MM.1S (cell line): ENCODE measurements at regions not wholly inside any gene's neighbourhood (a gene's known extent, or its start where the extent isn't known, plus 50 kb on each side); places are given as distances from the start of the nearest gene placed in this dataset.

Source experiments
- DNase-seq: peaks from one replicate; pipeline ENCODE4 v3.0.0-alpha.2; 2015
- H2AFZ ChIP-seq: fragments of 300-600 bp; sonication (generic); 2 replicates; pipeline ENCODE4 v1.6.0; 2016; ENCODE audit warnings: antibody characterized with exemption, low read length
- H3F3A ChIP-seq: fragments of 300-600 bp; sonication (generic); 2 replicates; pipeline ENCODE4 v1.6.1; 2016; ENCODE audit warnings: mild to moderate bottlenecking, antibody characterized with exemption, low read length, moderate library complexity, mixed read lengths; ENCODE audit not compliant: insufficient read depth
- H3K27ac ChIP-seq: fragments of 300-600 bp; sonication (generic); 2 replicates; pipeline ENCODE4 v1.5.1; 2016; ENCODE audit warnings: mild to moderate bottlenecking, low read length
- H3K27me3 ChIP-seq: fragments of 300-600 bp; sonication (generic); replicated peaks from 2 replicates; pipeline ENCODE4 v1.6.0; 2016; ENCODE audit warnings: low read length; ENCODE audit not compliant: insufficient read depth
- H3K36me3 ChIP-seq: fragments of 300-600 bp; sonication (generic); replicated peaks from 2 replicates; pipeline ENCODE4 v1.6.1; 2016; ENCODE audit warnings: mild to moderate bottlenecking, low read length, mixed read lengths; ENCODE audit not compliant: insufficient read depth
- H3K4me1 ChIP-seq: fragments of 300-600 bp; sonication (generic); 2 replicates; pipeline ENCODE4 v1.6.1; 2016; ENCODE audit warnings: low read length, mixed read lengths
- H3K4me2 ChIP-seq: fragments of 300-600 bp; sonication (generic); 2 replicates; pipeline ENCODE4 v1.6.0; 2016; ENCODE audit warnings: low read depth, low read length
- H3K4me3 ChIP-seq: fragments of 300-600 bp; sonication (generic); 2 replicates; pipeline ENCODE4 v1.5.1; 2016; ENCODE audit warnings: low read length, mixed read lengths
- H3K79me2 ChIP-seq: fragments of 300-600 bp; sonication (generic); 2 replicates; pipeline ENCODE4 v1.6.1; 2016; ENCODE audit warnings: mixed run types, low read length, mixed read lengths
- H3K9ac ChIP-seq: fragments of 300-600 bp; sonication (generic); 2 replicates; pipeline ENCODE4 v1.6.1; 2016; ENCODE audit warnings: low read length, mixed read lengths
- H3K9me2 ChIP-seq: fragments of 300-600 bp; sonication (generic); replicated peaks from 2 replicates; pipeline ENCODE4 v1.6.1; 2016; ENCODE audit warnings: mild to moderate bottlenecking, low read length, mixed read lengths; ENCODE audit not compliant: insufficient read depth
- H3K9me3 ChIP-seq: fragments of 300-600 bp; sonication (generic); replicated peaks from 2 replicates; pipeline ENCODE4 v1.6.1; 2016; ENCODE audit warnings: mild to moderate bottlenecking, low read length, mixed read lengths; ENCODE audit not compliant: insufficient read depth
- H4K20me1 ChIP-seq: fragments of 300-600 bp; sonication (generic); 2 replicates; pipeline ENCODE4 v1.6.1; 2016; ENCODE audit warnings: mild to moderate bottlenecking, low read length, moderate library complexity, mixed read lengths; ENCODE audit not compliant: insufficient read depth
- CTCF ChIP-seq: fragments of 300-600 bp; sonication (generic); IDR thresholded peaks from 2 replicates; pipeline ENCODE4 v1.5.1; 2016; ENCODE audit warnings: antibody characterized with exemption, low read length, mixed read lengths
- EZH2 ChIP-seq: fragments of 300-600 bp; sonication (generic); optimal IDR thresholded peaks from 2 replicates; pipeline ENCODE3; 2017; ENCODE audit warnings: low read depth, mild to moderate bottlenecking, antibody characterized with exemption, low read length, mixed read lengths
- EZH2phosphoT487 ChIP-seq: fragments of 300-600 bp; sonication (generic); IDR thresholded peaks from 2 replicates; pipeline ENCODE4 v1.6.1; 2018; ENCODE audit warnings: antibody characterized with exemption, low read length

- Histone ChIP-seq H3K9ac (no peak overlapping the region), H3K9me2 (no peaks in the 10 kb centered on the region), H3K27me3 (no peaks in the 10 kb centered on the region), H3K4me2 (no peak overlapping the region), H3K9me3 (no peaks in the 10 kb centered on the region), H2AFZ (no peak overlapping the region), H3K4me3 (no peak overlapping the region), H3F3A (no peaks in the 10 kb centered on the region), H3K27ac (no peak overlapping the region), H3K4me1 (no peaks in the 10 kb centered on the region), H3K36me3 (no peaks in the 10 kb centered on the region), H4K20me1 (no peaks in the 10 kb centered on the region), H3K79me2 (no peaks in the 10 kb centered on the region)
- DNase-seq, result no peak
- no peak for TF ChIP-seq EZH2phosphoT487
- TF ChIP-seq CTCF, result no peak
- TF ChIP-seq EZH2, result no peak
Observed at GRCh38 chr2:116142644-116143227, 1671.8 kb upstream of the DDX18 start.

GRCh38 chr2:116145031-116145430 lies 1669.5 kb upstream of the DDX18 start:
- H3K36me3 ChIP-seq, result no peaks in the 10 kb centered on the region
- H3K4me1 ChIP-seq, result no peaks in the 10 kb centered on the region
- no peak overlapping the region for H3K27ac ChIP-seq
- no peak overlapping the region for H2AFZ ChIP-seq
- no peaks in the 10 kb centered on the region for H3K79me2 ChIP-seq
- no peaks in the 10 kb centered on the region for H3K9me3 ChIP-seq
- H3K4me2 ChIP-seq, result no peak overlapping the region
- H4K20me1 ChIP-seq, result no peaks in the 10 kb centered on the region
- no peaks in the 10 kb centered on the region for H3K9me2 ChIP-seq
- no peaks in the 10 kb centered on the region for H3K27me3 ChIP-seq
- H3F3A ChIP-seq, result no peaks in the 10 kb centered on the region
- no peak overlapping the region for H3K4me3 ChIP-seq
- TF ChIP-seq EZH2 (no peak), CTCF (no peak), EZH2phosphoT487 (no peak)
- no peak for DNase-seq
- H3K9ac ChIP-seq, result no peak overlapping the region

GRCh38 chr2:116148361-116148760 lies 1666.1 kb upstream of the DDX18 start:
- H3K4me1 ChIP-seq, result no peaks in the 10 kb centered on the region
- TF ChIP-seq EZH2phosphoT487 (no peak), CTCF (no peak), EZH2 (no peak)

More at GRCh38 chr2:116148361-116148760, 1666.1 kb upstream of the DDX18 start:
- Histone ChIP-seq H3K79me2 (no peaks in the 10 kb centered on the region), H3K4me2 (no peak overlapping the region), H4K20me1 (no peaks in the 10 kb centered on the region), H3K9me2 (no peaks in the 10 kb centered on the region), H3K27ac (no peak overlapping the region), H3K9me3 (no peaks in the 10 kb centered on the region), H3K36me3 (no peaks in the 10 kb centered on the region), H3K27me3 (no peaks in the 10 kb centered on the region), H2AFZ (no peak overlapping the region), H3K4me3 (no peak overlapping the region), H3K9ac (no peak overlapping the region), H3F3A (no peaks in the 10 kb centered on the region)
- no peak for DNase-seq
